GM23338 (cell line): ENCODE measurements at regions not wholly inside any gene's neighbourhood (a gene's known extent, or its start where the extent isn't known, plus 50 kb on each side); places are given as distances from the start of the nearest gene placed in this dataset.
A peak's percentile ranks its signal among the peaks of the same experiment; 100 is the strongest.
"Not testable (repeated sequence)": the region's sequence is repeated elsewhere in the genome, so short reads cannot be mapped to it uniquely, and the experiment has no call there.

ENCODE experiments used
- ATAC-seq: fragments of 200-7000 bp; cut with Tn5 transposase; 3 replicates; pipeline ENCODE4 v1.9.1; 2020
- DNase-seq: peaks from one replicate; pipeline ENCODE4 v3.0.0-alpha.2; 2015; ENCODE audit warnings: low spot score
- H2AFZ ChIP-seq: fragments of 200-600 bp; sonication (generic); 2 replicates; pipeline ENCODE4 v1.8.0; 2016; ENCODE audit warnings: antibody characterized with exemption, mild to moderate bottlenecking, moderate library complexity
- H3F3A ChIP-seq: fragments of 200-600 bp; sonication (generic); replicated peaks from 2 replicates; pipeline ENCODE4 v1.8.0; 2017; ENCODE audit warnings: antibody characterized with exemption, mixed run types, low read depth
- H3K27ac ChIP-seq: fragments of 200-600 bp; sonication (generic); 2 replicates; pipeline ENCODE4 v1.6.1; 2016; ENCODE audit warnings: low read depth
- H3K27me3 ChIP-seq: fragments of 200-600 bp; sonication (generic); 2 replicates; pipeline ENCODE4 v1.8.0; 2016; ENCODE audit warnings: mild to moderate bottlenecking, mixed run types, moderate library complexity; ENCODE audit not compliant: insufficient read depth
- H3K36me3 ChIP-seq: fragments of 200-600 bp; sonication (generic); 2 replicates; pipeline ENCODE4 v1.8.0; 2016; ENCODE audit warnings: mild to moderate bottlenecking; ENCODE audit not compliant: insufficient read depth
- H3K4me1 ChIP-seq: fragments of 200-600 bp; sonication (generic); 2 replicates; pipeline ENCODE4 v1.8.0; 2016; ENCODE audit warnings: mild to moderate bottlenecking, moderate library complexity; ENCODE audit not compliant: insufficient read depth
- H3K4me2 ChIP-seq: fragments of 200-600 bp; sonication (generic); 2 replicates; pipeline ENCODE4 v1.7.1; 2017; ENCODE audit warnings: mixed run types
- H3K4me3 ChIP-seq: fragments of 200-600 bp; sonication (generic); 2 replicates; pipeline ENCODE4 v1.6.1; 2016; ENCODE audit warnings: mixed run types
- H3K79me2 ChIP-seq: fragments of 200-600 bp; sonication (generic); replicated peaks from 2 replicates; pipeline ENCODE4 v1.8.0; 2017; ENCODE audit warnings: mild to moderate bottlenecking; ENCODE audit not compliant: insufficient read depth
- H3K9me2 ChIP-seq: fragments of 200-600 bp; sonication (generic); 2 replicates; pipeline ENCODE4 v1.8.0; 2017; ENCODE audit not compliant: insufficient read depth
- H4K20me1 ChIP-seq: fragments of 200-600 bp; sonication (generic); replicated peaks from 2 replicates; pipeline ENCODE4 v1.8.0; 2017; ENCODE audit warnings: mild to moderate bottlenecking; ENCODE audit not compliant: insufficient read depth
- H3K27ac Mint-ChIP-seq: 2 replicates; pipeline ENCODE4 v1.8.0; 2020; ENCODE audit warnings: inconsistent platforms, mild to moderate bottlenecking, moderate library complexity, mixed read lengths
- H3K27me3 Mint-ChIP-seq: 3 replicates; pipeline ENCODE4 v1.8.0; 2022; ENCODE audit warnings: low read depth, mild to moderate bottlenecking, moderate library complexity, mixed read lengths, inconsistent platforms; ENCODE audit not compliant: insufficient read depth, poor library complexity
- H3K36me3 Mint-ChIP-seq: 3 replicates; pipeline ENCODE4 v1.8.0; 2021; ENCODE audit warnings: low read depth, mild to moderate bottlenecking, inconsistent platforms, moderate library complexity, mixed read lengths
- H3K4me1 Mint-ChIP-seq: 3 replicates; pipeline ENCODE4 v1.8.0; 2020; ENCODE audit warnings: mild to moderate bottlenecking, inconsistent platforms, mixed read lengths
- H3K4me3 Mint-ChIP-seq: 3 replicates; pipeline ENCODE4 v1.8.0; 2021; ENCODE audit warnings: moderate library complexity, mild to moderate bottlenecking, inconsistent platforms, mixed read lengths
- H3K9me3 Mint-ChIP-seq: 3 replicates; pipeline ENCODE4 v1.8.0; 2020; ENCODE audit warnings: moderate library complexity, mild to moderate bottlenecking, inconsistent platforms, mixed read lengths

DNA sequence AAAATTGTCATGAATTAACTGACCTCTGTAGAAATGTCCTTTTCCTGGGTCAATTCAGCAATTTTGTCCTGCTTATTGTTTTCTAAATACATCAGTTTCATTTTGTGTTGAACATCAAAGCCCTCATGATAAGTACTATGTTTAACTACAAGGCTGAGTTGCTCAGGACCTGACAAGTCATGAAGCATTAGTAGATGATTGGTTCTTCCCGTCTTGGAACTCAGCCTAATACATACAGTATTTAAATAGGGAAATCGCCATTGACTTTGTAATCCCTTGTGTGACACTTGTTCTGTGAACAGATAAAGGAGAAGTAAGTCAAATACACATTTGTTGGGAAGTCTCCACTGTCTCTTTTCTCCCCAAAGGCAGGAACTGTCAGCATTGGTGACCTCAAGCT is 109.6 kb upstream of the POMZP3 start:
- not testable (repeated sequence) for H3K9me3 Mint-ChIP-seq

GRCh38 chr7:76736091-76736490 is 109.0 kb upstream of the POMZP3 start:
- H4K20me1 ChIP-seq, ATAC-seq, H3K4me3 ChIP-seq, DNase-seq, H3K9me3 Mint-ChIP-seq, H3F3A ChIP-seq, H3K27ac Mint-ChIP-seq, H3K36me3 Mint-ChIP-seq, H3K79me2 ChIP-seq, H2AFZ ChIP-seq, H3K27me3 Mint-ChIP-seq, H3K9me2 ChIP-seq, H3K27ac ChIP-seq, H3K27me3 ChIP-seq, H3K4me1 Mint-ChIP-seq, H3K4me3 Mint-ChIP-seq, H3K36me3 ChIP-seq, H3K4me2 ChIP-seq, H3K4me1 ChIP-seq: not testable (repeated sequence)

More for the DNA sequence above, 109.6 kb upstream of the POMZP3 start:
- H3K79me2 ChIP-seq, DNase-seq, H3K27me3 ChIP-seq, H3F3A ChIP-seq, H3K27me3 Mint-ChIP-seq, H4K20me1 ChIP-seq, H3K27ac ChIP-seq, H2AFZ ChIP-seq, H3K4me1 Mint-ChIP-seq, H3K36me3 Mint-ChIP-seq, H3K27ac Mint-ChIP-seq, H3K9me2 ChIP-seq, H3K36me3 ChIP-seq, H3K4me3 Mint-ChIP-seq, H3K4me1 ChIP-seq, H3K4me3 ChIP-seq, ATAC-seq, H3K4me2 ChIP-seq: not testable (repeated sequence)

- H3F3A ChIP-seq, DNase-seq, ATAC-seq, H3K4me3 ChIP-seq, H3K4me1 ChIP-seq, H2AFZ ChIP-seq, H3K9me3 Mint-ChIP-seq, H3K36me3 ChIP-seq, H4K20me1 ChIP-seq, H3K27ac Mint-ChIP-seq, H3K9me2 ChIP-seq, H3K27me3 ChIP-seq, H3K4me1 Mint-ChIP-seq, H3K79me2 ChIP-seq, H3K27ac ChIP-seq, H3K27me3 Mint-ChIP-seq, H3K4me3 Mint-ChIP-seq, H3K4me2 ChIP-seq, H3K36me3 Mint-ChIP-seq: not testable (repeated sequence)
Observed at GRCh38 chr7:76735668-76736067, 108.6 kb upstream of the POMZP3 start.

DNA sequence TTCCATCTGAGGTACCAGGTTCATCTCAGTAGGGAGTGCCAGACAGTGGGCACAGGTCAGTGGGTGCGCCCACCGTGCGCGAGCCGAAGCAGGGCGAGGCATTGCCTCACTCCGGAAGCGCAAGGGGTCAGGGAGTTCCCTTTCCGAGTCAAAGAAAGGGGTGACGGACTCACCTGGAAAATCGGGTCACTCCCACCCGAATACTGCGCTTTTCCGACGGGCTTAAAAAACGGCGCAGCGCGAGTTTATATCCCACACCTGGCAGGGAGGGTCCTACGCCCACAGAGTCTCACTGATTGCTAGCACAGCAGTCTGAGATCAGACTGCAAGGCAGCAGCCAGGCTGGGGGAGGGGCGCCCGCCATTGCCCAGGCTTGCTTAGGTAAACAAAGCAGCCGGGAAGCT is 101.5 kb upstream of the POMZP3 start:
- H3K27me3 ChIP-seq, H3K27ac ChIP-seq, H3F3A ChIP-seq, H3K4me1 Mint-ChIP-seq, H3K9me3 Mint-ChIP-seq, H2AFZ ChIP-seq, H4K20me1 ChIP-seq, H3K9me2 ChIP-seq, DNase-seq, H3K27me3 Mint-ChIP-seq, H3K79me2 ChIP-seq, ATAC-seq, H3K4me1 ChIP-seq, H3K36me3 ChIP-seq: not testable (repeated sequence)
- peaks cover 10% of the 10 kb centered on the region for H3K36me3 Mint-ChIP-seq
- peak overlapping the region; percentile 59 for H3K4me3 Mint-ChIP-seq
- H3K4me3 ChIP-seq: peak overlapping the region; percentile 52
- H3K4me2 ChIP-seq: peak overlapping the region; percentile 74; the same call in 1 of the 2 replicates
- H3K27ac Mint-ChIP-seq: peak overlapping the region; percentile 93

GRCh38 chr7:76723928-76724327 is 96.8 kb upstream of the POMZP3 start:
- H3K4me1 Mint-ChIP-seq: peaks cover 12% of the 10 kb centered on the region
- H4K20me1 ChIP-seq, H3K4me1 ChIP-seq, H3K4me3 Mint-ChIP-seq, H3K9me2 ChIP-seq, H3K27ac ChIP-seq, H3K79me2 ChIP-seq, H3K36me3 ChIP-seq, H3K4me3 ChIP-seq, H3F3A ChIP-seq, H3K4me2 ChIP-seq, H3K27me3 Mint-ChIP-seq, H3K27ac Mint-ChIP-seq, H2AFZ ChIP-seq, H3K27me3 ChIP-seq, DNase-seq, H3K9me3 Mint-ChIP-seq, ATAC-seq: not testable (repeated sequence)
- peaks cover 13% of the 10 kb centered on the region for H3K36me3 Mint-ChIP-seq

GRCh38 chr7:76716551-76716950 is 89.5 kb upstream of the POMZP3 start:
- H3K27ac Mint-ChIP-seq, H2AFZ ChIP-seq: not testable (repeated sequence)
- H3K9me3 Mint-ChIP-seq: peaks cover 22% of the 10 kb centered on the region

DNA sequence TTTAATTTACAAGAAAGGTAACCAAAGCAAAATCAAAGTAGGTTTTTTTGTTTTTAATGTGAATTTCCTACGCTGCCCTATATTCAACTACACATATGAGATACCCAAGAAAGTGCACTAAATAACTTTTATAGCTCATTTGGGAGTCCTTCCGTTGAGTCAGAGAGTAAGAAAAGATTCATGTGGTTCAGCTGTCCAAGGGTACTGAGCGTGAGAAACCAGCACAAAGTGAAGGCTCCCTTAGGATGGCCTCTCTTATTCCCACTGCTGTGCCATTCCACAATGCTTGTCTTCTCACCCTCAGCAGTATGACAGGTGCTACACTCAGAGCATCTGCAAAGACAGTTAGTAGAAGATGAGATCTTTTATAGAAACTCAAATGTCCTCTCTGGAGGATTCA is 85.8 kb upstream of the POMZP3 start:
- not testable (repeated sequence) for H3K36me3 ChIP-seq, H3K4me3 ChIP-seq, H3K27ac Mint-ChIP-seq, H3K4me1 ChIP-seq, H3K9me2 ChIP-seq, DNase-seq, ATAC-seq, H3K27ac ChIP-seq, H3K27me3 ChIP-seq, H4K20me1 ChIP-seq, H3F3A ChIP-seq, H3K4me3 Mint-ChIP-seq, H3K4me1 Mint-ChIP-seq, H3K4me2 ChIP-seq, H3K79me2 ChIP-seq, H3K27me3 Mint-ChIP-seq, H2AFZ ChIP-seq
- peaks cover 12% of the 10 kb centered on the region; the same call in 2 of the 3 replicates for H3K36me3 Mint-ChIP-seq
- peaks cover 19% of the 10 kb centered on the region for H3K9me3 Mint-ChIP-seq

More at GRCh38 chr7:76716551-76716950, 89.5 kb upstream of the POMZP3 start:
- H3K27me3 Mint-ChIP-seq, ATAC-seq, DNase-seq, H3K4me1 ChIP-seq, H3F3A ChIP-seq, H3K79me2 ChIP-seq, H3K27ac ChIP-seq, H3K4me2 ChIP-seq, H4K20me1 ChIP-seq, H3K27me3 ChIP-seq, H3K4me3 ChIP-seq, H3K4me3 Mint-ChIP-seq, H3K9me2 ChIP-seq, H3K36me3 ChIP-seq, H3K4me1 Mint-ChIP-seq: not testable (repeated sequence)
- H3K36me3 Mint-ChIP-seq: peaks cover 15% of the 10 kb centered on the region; the same call in 2 of the 3 replicates
